Heart left ventricle (tissue), 16 donors: ENCODE measurements at regions not wholly inside any gene's neighbourhood (a gene's known extent, or its start where the extent isn't known, plus 50 kb on each side); places are given as distances from the start of the nearest gene placed in this dataset.
"Not testable (repeated sequence)": the region's sequence is repeated elsewhere in the genome, so short reads cannot be mapped to it uniquely, and the experiment has no call there.

Source experiments
- ATAC-seq, 4 donors: fragments of 200-7000 bp; cut with Tn5 transposase; one replicate each; pipeline ENCODE4 v1.9.1; 2020 to 2022; ENCODE audit warnings: moderate library complexity in 4 of 4, mild to moderate bottlenecking in 3 of 4, moderate number of reproducible peaks in 1 of 4
- DNase-seq, 5 donors: peaks; one replicate each; pipeline ENCODE4 v3.0.0-alpha.2; 2020
- H3K27ac ChIP-seq, 12 donors: fragments of 200-600 bp; sonication (generic) in 4 of 12; one replicate each; pipeline versions ENCODE4 v1.5.0 to v1.8.0; 2016 to 2022; ENCODE audit warnings: mild to moderate bottlenecking in 2 of 12
- H3K27me3 ChIP-seq, 9 donors: fragments of 200-600 bp; sonication (generic) in 2 of 9; one replicate each; pipeline versions ENCODE4 v1.5.1 to v1.8.0; 2016 to 2022; ENCODE audit warnings: mild to moderate bottlenecking in 3 of 9
- H3K36me3 ChIP-seq, 9 donors: fragments of 200-600 bp; sonication (generic) in 2 of 9; one replicate each; pipeline versions ENCODE4 v1.5.0 to v1.8.0; 2018 to 2022; ENCODE audit warnings: mild to moderate bottlenecking in 2 of 9
- H3K4me1 ChIP-seq, 12 donors: fragments of 200-600 bp; sonication (generic) in 4 of 12; one replicate each; pipeline versions ENCODE4 v1.5.0 to v1.8.0; 2016 to 2022; ENCODE audit warnings: mild to moderate bottlenecking in 3 of 12
- H3K4me3 ChIP-seq, 12 donors: fragments of 200-600 bp; sonication (generic) in 4 of 12; one replicate each; pipeline versions ENCODE4 v1.5.0 to v1.8.0; 2017 to 2022; ENCODE audit warnings: mild to moderate bottlenecking in 9 of 12, moderate library complexity in 4 of 12
- H3K9me3 ChIP-seq, 12 donors: fragments of 200-600 bp; sonication (generic) in 4 of 12; one replicate each; pipeline versions ENCODE4 v1.5.0 to v1.8.0; 2016 to 2022; ENCODE audit warnings: mild to moderate bottlenecking in 1 of 12
- POLR2A ChIP-seq, 2 donors: fragments of 450-650 bp; IDR thresholded peaks; one replicate each; pipeline ENCODE4 v1.6.1; 2017; ENCODE audit warnings: antibody characterized with exemption in 2 of 2, mild to moderate bottlenecking in 2 of 2, moderate library complexity in 2 of 2
- WGBS, 4 donors: extraction: QIAGEN DNeasy Blood & Tissue Kit in 2 of 4; methylation state at CpG; one replicate each; pipeline versions ENCODE4 v1.1.5 to v1.1.7; 2013 to 2018; 5-methylcytosine and 5-hydroxymethylcytosine counted together
- intact Hi-C, 10 donors: fragments of 100-400 bp; cut with DNase I; formaldehyde crosslinking; loops; one replicate each; pipeline versions ENCODE4 v1.11.1 to v1.14.2; 2022
- TF ChIP-seq, protein P1 (sequence below), 12 donors: fragments of 200-600 bp; sonication (generic) in 4 of 12; IDR thresholded peaks; one replicate each; pipeline versions ENCODE4 v1.5.0 to v1.8.0; 2018 to 2022; ENCODE audit warnings: antibody characterized with exemption in 12 of 12, mild to moderate bottlenecking in 5 of 12
- donor health status: ischemic (EF 13 %, LVEDD 7.1; RV severe dilation, severe dysfunction).
- donor health status: healthy with polysubstance abuse.
- donor health status: DM: no; HTN: yes; CAD: no.
- donor health status: DM: no; HTN: no; CAD: no.
- donor health status: ischemic (EF 25% LVEDD 6.9; RV normal size, moderate dysfunction).
- donor health status: ischemic (EF 25% LVEDD 5.7; RV mildly dilated, moderate dysfunction).
- donor health status: healthy.
- donor health status: DM: yes; HTN: yes; CAD: no.
- donor health status: ischemic (EF 35%, LVEDD 5.7; RV mildly dilated, moderate dysfunction).
- donor health status: nonischemic (EF 11% LVEDD 7.7; RV severe dilation, severe dysfunction).
- donor health status: DM: yes; HTN: yes; CAD: no.
- donor health status: PGD.
- donor health status: ischemic (EF 29% LVEDD 5.4; RV normal size, mild dysfunction).
- donor health status: nonischemic (EF 23%, LVEDD 6.1; RV moderate dilation, normal function).

DNA sequence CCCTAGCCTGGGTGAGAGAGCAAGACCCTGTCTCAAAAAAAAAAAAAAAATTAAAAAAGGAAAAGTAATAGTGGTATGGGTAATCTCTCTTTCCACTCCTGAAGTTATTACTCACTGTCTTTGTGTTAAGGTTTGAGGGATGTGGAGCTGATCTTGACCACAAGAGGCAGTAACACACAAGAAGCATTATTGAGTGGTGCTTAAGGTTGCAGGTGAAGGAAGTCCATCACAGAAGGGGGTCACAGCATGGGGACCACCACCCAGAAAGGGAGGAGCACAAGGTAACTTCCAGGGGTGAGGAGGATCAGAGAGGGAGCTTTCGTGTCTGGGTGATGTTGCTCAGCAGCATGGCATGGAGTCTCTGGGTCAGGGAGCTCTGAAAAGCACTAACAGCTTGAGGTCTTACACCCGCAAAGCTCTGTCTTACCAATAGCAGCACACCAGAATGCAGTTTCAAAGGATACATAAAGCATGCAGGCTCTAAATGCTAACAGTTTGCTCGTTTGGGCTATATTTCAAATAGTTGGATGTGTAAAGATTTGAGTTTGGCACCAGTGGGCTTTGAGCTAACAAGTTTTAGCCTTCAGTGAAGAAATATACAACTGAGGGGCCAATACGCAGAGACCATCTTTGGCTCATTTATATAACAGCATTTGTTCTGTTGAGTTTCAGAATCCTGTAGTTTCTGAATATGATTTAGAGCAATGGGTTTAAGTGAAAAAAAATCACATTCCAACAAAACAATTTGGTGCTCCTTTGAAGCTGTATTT, 100.4 kb upstream of the DNAJC1 start:
- Histone ChIP-seq H3K9me3 (peaks cover 0 to 11% (median 0%) of the 10 kb centered on the region in 12 donors), H3K4me1 (no peaks in the 10 kb centered on the region), H3K4me3 (no peak overlapping the region), H3K36me3 (no peaks in the 10 kb centered on the region), H3K27ac (no peak overlapping the region), H3K27me3 (no peaks in the 10 kb centered on the region)
- intact Hi-C loops, result no loop called here
- DNase-seq (no peak), ATAC-seq (no peak)
- TF ChIP-seq, protein P1, sequence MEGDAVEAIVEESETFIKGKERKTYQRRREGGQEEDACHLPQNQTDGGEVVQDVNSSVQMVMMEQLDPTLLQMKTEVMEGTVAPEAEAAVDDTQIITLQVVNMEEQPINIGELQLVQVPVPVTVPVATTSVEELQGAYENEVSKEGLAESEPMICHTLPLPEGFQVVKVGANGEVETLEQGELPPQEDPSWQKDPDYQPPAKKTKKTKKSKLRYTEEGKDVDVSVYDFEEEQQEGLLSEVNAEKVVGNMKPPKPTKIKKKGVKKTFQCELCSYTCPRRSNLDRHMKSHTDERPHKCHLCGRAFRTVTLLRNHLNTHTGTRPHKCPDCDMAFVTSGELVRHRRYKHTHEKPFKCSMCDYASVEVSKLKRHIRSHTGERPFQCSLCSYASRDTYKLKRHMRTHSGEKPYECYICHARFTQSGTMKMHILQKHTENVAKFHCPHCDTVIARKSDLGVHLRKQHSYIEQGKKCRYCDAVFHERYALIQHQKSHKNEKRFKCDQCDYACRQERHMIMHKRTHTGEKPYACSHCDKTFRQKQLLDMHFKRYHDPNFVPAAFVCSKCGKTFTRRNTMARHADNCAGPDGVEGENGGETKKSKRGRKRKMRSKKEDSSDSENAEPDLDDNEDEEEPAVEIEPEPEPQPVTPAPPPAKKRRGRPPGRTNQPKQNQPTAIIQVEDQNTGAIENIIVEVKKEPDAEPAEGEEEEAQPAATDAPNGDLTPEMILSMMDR (IDR thresholded peaks at IDR 0.05), result peak in 4 of 12 donors; percentile 19 to 30 (median 22)
- no peak for TF ChIP-seq POLR2A (IDR thresholded peaks at IDR 0.05)
- 80 to 86% (median 83%) methylated on average over 4 of the region's 4 CpGs for WGBS, 4 donors

DNA sequence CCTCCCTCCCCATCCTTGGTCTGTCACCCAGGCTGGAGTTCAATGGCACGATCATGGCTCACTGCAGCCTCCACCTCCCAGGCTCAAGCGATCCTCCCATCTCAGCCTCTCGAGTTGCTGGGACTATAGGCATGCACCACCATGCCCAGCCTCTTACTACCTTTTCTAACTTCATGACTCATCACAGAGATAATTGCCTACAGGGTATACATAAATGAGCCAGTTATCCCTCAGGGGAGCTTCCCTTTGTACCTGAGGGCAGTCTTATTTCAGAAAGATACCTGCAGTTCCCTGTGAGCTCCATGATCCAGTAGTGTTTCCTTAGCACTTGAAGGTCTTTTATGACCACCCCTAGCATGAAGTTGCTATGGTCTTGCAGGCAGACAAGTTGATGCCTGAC, 94.2 kb upstream of the DNAJC1 start:
- DNase-seq (no peak), ATAC-seq (no peak)
- no peak overlapping the region for H3K4me3 ChIP-seq
- no peaks in the 10 kb centered on the region for H3K4me1 ChIP-seq
- no peaks in the 10 kb centered on the region for H3K36me3 ChIP-seq
- WGBS, 4 donors, result 91 to 96% (median 93%) methylated on average over 3 of the region's 3 CpGs
- TF ChIP-seq, protein P1 (IDR thresholded peaks at IDR 0.05), result no peak
- intact Hi-C loops, result no loop called here
- no peak overlapping the region for H3K27ac ChIP-seq
- H3K27me3 ChIP-seq, result no peaks in the 10 kb centered on the region
- H3K9me3 ChIP-seq, result peaks cover 0 to 12% (median 0%) of the 10 kb centered on the region in 12 donors

DNA sequence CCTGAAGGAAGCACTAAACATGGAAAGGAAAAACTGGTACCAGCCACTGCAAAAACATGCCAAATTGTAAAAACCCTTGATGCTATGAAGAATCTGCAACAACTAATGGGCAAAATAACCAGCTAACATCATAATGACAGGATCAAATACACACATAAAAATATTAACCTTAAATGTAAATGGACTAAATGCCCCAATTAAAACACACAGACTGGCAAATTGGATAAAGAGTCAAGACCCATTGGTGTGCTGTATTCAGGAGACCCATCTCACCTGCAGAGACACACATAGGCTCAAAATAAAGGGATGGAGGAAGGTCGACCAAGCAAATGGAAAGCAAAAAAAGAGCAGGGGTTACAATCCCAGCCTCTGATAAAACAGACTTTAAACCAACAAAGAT, 87.7 kb upstream of the DNAJC1 start:
- not testable (repeated sequence) for H3K9me3 ChIP-seq, DNase-seq
- WGBS, 4 donors, result 73 to 85% (median 84%) methylated on average over 1 of the region's 1 CpG

DNA sequence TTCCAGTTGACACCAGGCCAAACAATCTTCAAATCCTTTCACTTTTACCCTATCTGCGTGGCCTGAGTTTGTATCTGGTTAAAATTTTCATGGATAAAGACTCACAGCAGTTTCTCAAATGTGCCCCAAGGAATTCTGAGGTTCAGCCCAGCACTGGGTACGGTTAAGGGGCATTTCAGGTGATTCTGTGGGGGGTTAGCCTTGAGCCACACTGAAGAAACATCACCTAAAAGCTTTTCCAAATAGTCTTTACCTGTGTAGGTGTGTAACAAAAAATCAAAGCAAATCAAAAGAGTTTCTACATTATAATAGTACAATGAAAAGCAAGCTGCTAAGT, 83.8 kb upstream of the DNAJC1 start:
- DNase-seq (no peak), ATAC-seq (no peak)
- Histone ChIP-seq H3K4me1 (peaks cover 0 to 14% (median 5%) of the 10 kb centered on the region in 12 donors), H3K9me3 (no peaks in the 10 kb centered on the region), H3K36me3 (no peaks in the 10 kb centered on the region), H3K27me3 (no peaks in the 10 kb centered on the region), H3K27ac (peak overlapping the region in 5 of 12 donors; percentile 43 to 73 (median 47)), H3K4me3 (no peak overlapping the region)
- 57 to 78% (median 72%) methylated on average over 2 of the region's 2 CpGs for WGBS, 4 donors
- intact Hi-C loops, result no loop called here
- TF ChIP-seq, protein P1 (IDR thresholded peaks at IDR 0.05), result no peak
- no peak for TF ChIP-seq POLR2A (IDR thresholded peaks at IDR 0.05)

More for the DNA sequence above, 87.7 kb upstream of the DNAJC1 start:
- intact Hi-C loops, H3K4me3 ChIP-seq, H3K27me3 ChIP-seq, H3K36me3 ChIP-seq, H3K27ac ChIP-seq, ATAC-seq: not testable (repeated sequence)
- peaks cover 0 to 11% (median 5%) of the 10 kb centered on the region in 12 donors for H3K4me1 ChIP-seq
